ENCODE measurements at regions not wholly inside any gene's neighbourhood (a gene's known extent, or its start where the extent isn't known, plus 50 kb on each side); places are given as distances from the start of the nearest gene placed in this dataset.

- H3K4me1 Mint-ChIP-seq = no peaks in the 10 kb centered on the region
- no peak overlapping the region for H3K27ac Mint-ChIP-seq
- ATAC-seq (replicated peaks) = no peak
- no peaks in the 10 kb centered on the region for H3K36me3 Mint-ChIP-seq (ENCODE audit: low read depth)
- peaks cover 15% of the 10 kb centered on the region for H3K9me3 Mint-ChIP-seq
- H3K4me3 Mint-ChIP-seq = no peak overlapping the region
- no peaks in the 10 kb centered on the region for H3K27me3 Mint-ChIP-seq
Observed at GRCh38 chr20:12316794-12317193, 399.1 kb downstream of the BTBD3 start.

- Mint-ChIP-seq H3K27ac (no peak overlapping the region), H3K4me3 (no peak overlapping the region), H3K9me3 (peaks cover 15% of the 10 kb centered on the region), H3K36me3 (ENCODE audit: low read depth) (no peaks in the 10 kb centered on the region), H3K4me1 (no peaks in the 10 kb centered on the region), H3K27me3 (no peaks in the 10 kb centered on the region)
- ATAC-seq (replicated peaks) = no peak
Observed at GRCh38 chr20:12317433-12317832, 399.7 kb downstream of the BTBD3 start.

- H3K4me3 Mint-ChIP-seq = no peak overlapping the region
- H3K36me3 Mint-ChIP-seq (ENCODE audit: low read depth) = no peaks in the 10 kb centered on the region
Observed at GRCh38 chr20:12318043-12318442, 400.4 kb downstream of the BTBD3 start.

GRCh38 chr20:12321736-12322135 lies 404.0 kb downstream of the BTBD3 start:
- H3K9me3 Mint-ChIP-seq = peaks cover 18% of the 10 kb centered on the region
- no peak for ATAC-seq (replicated peaks)
- no peaks in the 10 kb centered on the region for H3K27me3 Mint-ChIP-seq
- no peaks in the 10 kb centered on the region for H3K36me3 Mint-ChIP-seq (ENCODE audit: low read depth)
- no peaks in the 10 kb centered on the region for H3K4me1 Mint-ChIP-seq
- no peak overlapping the region for H3K27ac Mint-ChIP-seq
- H3K4me3 Mint-ChIP-seq = no peak overlapping the region

More at GRCh38 chr20:12318043-12318442, 400.4 kb downstream of the BTBD3 start:
- Mint-ChIP-seq H3K4me1 (no peaks in the 10 kb centered on the region), H3K9me3 (peaks cover 15% of the 10 kb centered on the region), H3K27ac (no peak overlapping the region), H3K27me3 (no peaks in the 10 kb centered on the region)
- ATAC-seq (replicated peaks) = no peak

GRCh38 chr20:12327205-12327604 lies 409.5 kb downstream of the BTBD3 start:
- Mint-ChIP-seq H3K9me3 (peaks cover 19% of the 10 kb centered on the region), H3K27me3 (no peaks in the 10 kb centered on the region), H3K27ac (no peak overlapping the region), H3K36me3 (ENCODE audit: low read depth) (no peaks in the 10 kb centered on the region), H3K4me3 (no peak overlapping the region), H3K4me1 (no peaks in the 10 kb centered on the region)
- ATAC-seq (replicated peaks) = no peak

- ATAC-seq (replicated peaks) = no peak
- H3K4me1 Mint-ChIP-seq = no peaks in the 10 kb centered on the region
- no peak overlapping the region for H3K27ac Mint-ChIP-seq
- H3K36me3 Mint-ChIP-seq (ENCODE audit: low read depth) = no peaks in the 10 kb centered on the region
- H3K27me3 Mint-ChIP-seq = no peaks in the 10 kb centered on the region
- no peak overlapping the region for H3K4me3 Mint-ChIP-seq
- peaks cover 26% of the 10 kb centered on the region for H3K9me3 Mint-ChIP-seq
Observed at GRCh38 chr20:12331236-12331635, 413.5 kb downstream of the BTBD3 start.

GRCh38 chr20:12337601-12338000 lies 419.9 kb downstream of the BTBD3 start:
- Mint-ChIP-seq H3K36me3 (ENCODE audit: low read depth) (no peaks in the 10 kb centered on the region), H3K27me3 (no peaks in the 10 kb centered on the region), H3K27ac (no peak overlapping the region), H3K4me1 (no peaks in the 10 kb centered on the region), H3K9me3 (peaks cover 20% of the 10 kb centered on the region), H3K4me3 (no peak overlapping the region)
- no peak for ATAC-seq (replicated peaks)

- H3K4me3 Mint-ChIP-seq = no peak overlapping the region
- peaks cover 18% of the 10 kb centered on the region for H3K9me3 Mint-ChIP-seq
- H3K4me1 Mint-ChIP-seq = no peaks in the 10 kb centered on the region
- no peak overlapping the region for H3K27ac Mint-ChIP-seq
- no peaks in the 10 kb centered on the region for H3K36me3 Mint-ChIP-seq (ENCODE audit: low read depth)
- no peaks in the 10 kb centered on the region for H3K27me3 Mint-ChIP-seq
- ATAC-seq (replicated peaks) = no peak
Observed at GRCh38 chr20:12345978-12346377, 428.3 kb downstream of the BTBD3 start.

- Mint-ChIP-seq H3K27me3 (no peaks in the 10 kb centered on the region), H3K9me3 (peaks cover 14% of the 10 kb centered on the region), H3K4me1 (no peaks in the 10 kb centered on the region), H3K27ac (no peak overlapping the region), H3K36me3 (ENCODE audit: low read depth) (no peaks in the 10 kb centered on the region), H3K4me3 (no peak overlapping the region)
- ATAC-seq (replicated peaks) = no peak
Observed at GRCh38 chr20:12353842-12354241, 436.1 kb downstream of the BTBD3 start.

GRCh38 chr20:12354725-12355124 lies 437.0 kb downstream of the BTBD3 start:
- H3K9me3 Mint-ChIP-seq = peaks cover 15% of the 10 kb centered on the region
- H3K27me3 Mint-ChIP-seq = no peaks in the 10 kb centered on the region
- H3K36me3 Mint-ChIP-seq (ENCODE audit: low read depth) = no peaks in the 10 kb centered on the region
- no peak overlapping the region for H3K4me3 Mint-ChIP-seq
- no peak overlapping the region for H3K27ac Mint-ChIP-seq
- no peak for ATAC-seq (replicated peaks)
- H3K4me1 Mint-ChIP-seq = no peaks in the 10 kb centered on the region

GRCh38 chr20:12355185-12355584 lies 437.5 kb downstream of the BTBD3 start:
- Mint-ChIP-seq H3K27ac (no peak overlapping the region), H3K4me3 (no peak overlapping the region), H3K9me3 (peaks cover 15% of the 10 kb centered on the region), H3K4me1 (no peaks in the 10 kb centered on the region), H3K27me3 (no peaks in the 10 kb centered on the region), H3K36me3 (ENCODE audit: low read depth) (no peaks in the 10 kb centered on the region)
- ATAC-seq (replicated peaks) = no peak

- Mint-ChIP-seq H3K4me1 (no peaks in the 10 kb centered on the region), H3K27ac (no peak overlapping the region), H3K4me3 (no peak overlapping the region), H3K36me3 (ENCODE audit: low read depth) (no peaks in the 10 kb centered on the region), H3K27me3 (no peaks in the 10 kb centered on the region), H3K9me3 (peaks cover 11% of the 10 kb centered on the region)
- ATAC-seq (replicated peaks) = no peak
Observed at GRCh38 chr20:12358006-12358654, 440.4 kb downstream of the BTBD3 start.

- Mint-ChIP-seq H3K36me3 (ENCODE audit: low read depth) (no peaks in the 10 kb centered on the region), H3K27me3 (no peaks in the 10 kb centered on the region), H3K4me1 (no peaks in the 10 kb centered on the region), H3K4me3 (no peak overlapping the region), H3K27ac (no peak overlapping the region), H3K9me3 (peaks cover 11% of the 10 kb centered on the region)
- ATAC-seq (replicated peaks) = no peak
Observed at GRCh38 chr20:12358655-12359009, 440.9 kb downstream of the BTBD3 start.

GRCh38 chr20:12371990-12372389 lies 454.3 kb downstream of the BTBD3 start:
- no peak for ATAC-seq (replicated peaks)
- H3K27ac Mint-ChIP-seq = no peak overlapping the region
- H3K4me1 Mint-ChIP-seq = no peaks in the 10 kb centered on the region
- no peak overlapping the region for H3K4me3 Mint-ChIP-seq
- no peaks in the 10 kb centered on the region for H3K36me3 Mint-ChIP-seq (ENCODE audit: low read depth)
- H3K9me3 Mint-ChIP-seq = peaks cover 5% of the 10 kb centered on the region
- no peaks in the 10 kb centered on the region for H3K27me3 Mint-ChIP-seq

GRCh38 chr20:12372557-12372956 lies 454.9 kb downstream of the BTBD3 start:
- Mint-ChIP-seq H3K27ac (no peak overlapping the region), H3K4me3 (no peak overlapping the region), H3K4me1 (no peaks in the 10 kb centered on the region), H3K9me3 (peaks cover 8% of the 10 kb centered on the region), H3K27me3 (no peaks in the 10 kb centered on the region), H3K36me3 (ENCODE audit: low read depth) (no peaks in the 10 kb centered on the region)
- no peak for ATAC-seq (replicated peaks)

GRCh38 chr20:12375967-12376366 lies 458.3 kb downstream of the BTBD3 start:
- H3K4me3 Mint-ChIP-seq = no peak overlapping the region
- H3K9me3 Mint-ChIP-seq = peaks cover 23% of the 10 kb centered on the region
- no peaks in the 10 kb centered on the region for H3K36me3 Mint-ChIP-seq (ENCODE audit: low read depth)
- no peak overlapping the region for H3K27ac Mint-ChIP-seq
- no peak for ATAC-seq (replicated peaks)
- H3K4me1 Mint-ChIP-seq = no peaks in the 10 kb centered on the region
- no peaks in the 10 kb centered on the region for H3K27me3 Mint-ChIP-seq

All from activated T-helper 17 cell treated with anti-CD3 and anti-CD28 coated beads, Interleukin-2, amount 50 U/mL, for 72 hours (primary cell).